ENCODE measurements at regions not wholly inside any gene's neighbourhood (a gene's known extent, or its start where the extent isn't known, plus 50 kb on each side); places are given as distances from the start of the nearest gene placed in this dataset.

GRCh38 chr13:33742321-33742720 is 75.6 kb upstream of the RFC3 start:
- TF ChIP-seq CTCF (IDR thresholded peaks at IDR 0.05; ENCODE audit: control insufficient read depth, insufficient read depth, low read depth, low read length, missing control alignments) = no peak
- no peak overlapping the region for H3K4me3 ChIP-seq (ENCODE audit: control insufficient read depth, low read depth, low read length)
- DNase-seq (ENCODE audit: low read depth) = no peak

GRCh38 chr13:33743438-33744368 is 74.2 kb upstream of the RFC3 start:
- H3K4me3 ChIP-seq (ENCODE audit: control insufficient read depth, low read depth, low read length) = no peak overlapping the region
- no peak for DNase-seq (ENCODE audit: low read depth)
- no peak for TF ChIP-seq CTCF (IDR thresholded peaks at IDR 0.05; ENCODE audit: control insufficient read depth, insufficient read depth, low read depth, low read length, missing control alignments)

GRCh38 chr13:33744589-33745369 is 73.2 kb upstream of the RFC3 start:
- no peak for TF ChIP-seq CTCF (IDR thresholded peaks at IDR 0.05; ENCODE audit: control insufficient read depth, insufficient read depth, low read depth, low read length, missing control alignments)
- H3K4me3 ChIP-seq (ENCODE audit: control insufficient read depth, low read depth, low read length) = no peak overlapping the region
- DNase-seq (ENCODE audit: low read depth) = no peak

GRCh38 chr13:33745370-33746324 is 72.3 kb upstream of the RFC3 start:
- DNase-seq (ENCODE audit: low read depth) = no peak
- no peak overlapping the region for H3K4me3 ChIP-seq (ENCODE audit: control insufficient read depth, low read depth, low read length)
- TF ChIP-seq CTCF (IDR thresholded peaks at IDR 0.05; ENCODE audit: control insufficient read depth, insufficient read depth, low read depth, low read length, missing control alignments) = no peak

GRCh38 chr13:33746867-33747266 is 71.1 kb upstream of the RFC3 start:
- no peak overlapping the region for H3K4me3 ChIP-seq (ENCODE audit: control insufficient read depth, low read depth, low read length)
- DNase-seq (ENCODE audit: low read depth) = no peak
- TF ChIP-seq CTCF (IDR thresholded peaks at IDR 0.05; ENCODE audit: control insufficient read depth, insufficient read depth, low read depth, low read length, missing control alignments) = no peak

GRCh38 chr13:33751151-33751550 is 66.8 kb upstream of the RFC3 start:
- TF ChIP-seq CTCF (IDR thresholded peaks at IDR 0.05; ENCODE audit: control insufficient read depth, insufficient read depth, low read depth, low read length, missing control alignments) = no peak
- H3K4me3 ChIP-seq (ENCODE audit: control insufficient read depth, low read depth, low read length) = no peak overlapping the region
- peak; percentile 62 for DNase-seq (ENCODE audit: low read depth)
